Panc1 (cell line): ENCODE measurements at regions not wholly inside any gene's neighbourhood (a gene's known extent, or its start where the extent isn't known, plus 50 kb on each side); places are given as distances from the start of the nearest gene placed in this dataset.

ENCODE experiments used
- ATAC-seq: fragments of 200-7000 bp; cut with Tn5 transposase; 2 replicates; pipeline ENCODE4 v1.9.1; 2020; ENCODE audit warnings: mild to moderate bottlenecking, moderate library complexity
- BruUV-seq: library from RNA; stranded (reverse); fragments of 400-500 nt; replicated peaks from 2 replicates; lab custom pipeline; 2021; lab: Mats Ljungman, UMichigan
- CTCF ChIA-PET: fragments of 300-600 bp; sonication (Branson Sonifier 250); formaldehyde crosslinking; loops from one replicate; lab custom pipeline; 2022; ENCODE audit warnings: antibody characterized with exemption; lab: Charles Lee
- POLR2A ChIA-PET: fragments of 300-600 bp; sonication (Branson Sonifier 250); formaldehyde crosslinking; loops from one replicate; lab custom pipeline; 2022; ENCODE audit warnings: antibody characterized with exemption; lab: Charles Lee
- DNase-seq: peaks from one replicate; pipeline ENCODE4 v3.0.0-alpha.2; 2010; ENCODE audit warnings: low read depth, low spot score
- H3K27ac ChIP-seq: 2 replicates; pipeline ENCODE4 v1.5.1; 2011; ENCODE audit warnings: mild to moderate bottlenecking, low read length, inconsistent platforms
- H3K27me3 ChIP-seq: fragments of 200-500 bp; sonication (Bioruptor generic); 2 replicates; pipeline ENCODE4 v1.6.0; 2014; ENCODE audit warnings: low read length, inconsistent platforms; ENCODE audit not compliant: control insufficient read depth, insufficient read depth
- H3K36me3 ChIP-seq: fragments of 200-500 bp; sonication (Bioruptor generic); 2 replicates; pipeline ENCODE4 v1.5.1; 2014; ENCODE audit warnings: inconsistent platforms, mild to moderate bottlenecking, low read length, moderate library complexity; ENCODE audit not compliant: control insufficient read depth, insufficient read depth
- H3K4me1 ChIP-seq: 2 replicates; pipeline ENCODE4 v1.5.1; 2011; ENCODE audit warnings: inconsistent platforms, mild to moderate bottlenecking, low read length, moderate library complexity; ENCODE audit not compliant: control insufficient read depth, insufficient read depth
- H3K4me3 ChIP-seq, 2 experiments: 2 replicates each; pipeline ENCODE4 v1.5.1; 2011 to 2012; ENCODE audit warnings: low read depth in 2 of 2, low read length in 2 of 2, mild to moderate bottlenecking in 2 of 2, inconsistent platforms in 1 of 2, moderate library complexity in 1 of 2
- H3K9me3 ChIP-seq: fragments of 200-500 bp; sonication (Bioruptor generic); 2 replicates; pipeline ENCODE4 v1.5.1; 2014; ENCODE audit warnings: low read depth, mild to moderate bottlenecking, inconsistent platforms, low read length, moderate library complexity; ENCODE audit not compliant: control insufficient read depth, insufficient read depth
- POLR2AphosphoS5 ChIP-seq: IDR thresholded peaks from 2 replicates; pipeline ENCODE4 v1.6.1; 2012; ENCODE audit warnings: mild to moderate bottlenecking, low read depth, low read length, moderate library complexity
- SIN3A ChIP-seq: IDR thresholded peaks from 2 replicates; pipeline ENCODE4 v1.6.1; 2012; ENCODE audit warnings: low read depth, mild to moderate bottlenecking, low read length, moderate library complexity, borderline replicate concordance; ENCODE audit not compliant: insufficient read depth
- TCF7L2 ChIP-seq: IDR thresholded peaks from 2 replicates; pipeline ENCODE4 v1.6.1; 2011; ENCODE audit warnings: mild to moderate bottlenecking, low read depth, low read length, inconsistent platforms
- in situ Hi-C: cut with HindIII; loops from 2 replicates; pipeline ENCODE4 v1.10.0; 2016; ENCODE audit warnings: low sequenced_read_pairs, low pct_unique_long_range_greater_than_20kb
- intact Hi-C: fragments of 100-400 bp; cut with micrococcal nuclease; formaldehyde crosslinking; loops from one replicate; pipeline ENCODE4 v1.10.0; 2022; ENCODE audit not compliant: unreplicated experiment
- TF ChIP-seq, protein P1 (sequence below), 2 experiments: IDR thresholded peaks; 2 replicates each; pipeline ENCODE4 v1.6.1; 2011 to 2012; ENCODE audit warnings: low read depth in 2 of 2, control low read depth in 1 of 2, low read length in 1 of 2, mild to moderate bottlenecking in 1 of 2, moderate library complexity in 1 of 2; ENCODE audit not compliant: insufficient read depth in 1 of 2
- TF ChIP-seq, protein P2 (sequence below): fragments of 450-650 bp; IDR thresholded peaks from 2 replicates; pipeline ENCODE4 v1.5.1; 2017; ENCODE audit warnings: mild to moderate bottlenecking

DNA sequence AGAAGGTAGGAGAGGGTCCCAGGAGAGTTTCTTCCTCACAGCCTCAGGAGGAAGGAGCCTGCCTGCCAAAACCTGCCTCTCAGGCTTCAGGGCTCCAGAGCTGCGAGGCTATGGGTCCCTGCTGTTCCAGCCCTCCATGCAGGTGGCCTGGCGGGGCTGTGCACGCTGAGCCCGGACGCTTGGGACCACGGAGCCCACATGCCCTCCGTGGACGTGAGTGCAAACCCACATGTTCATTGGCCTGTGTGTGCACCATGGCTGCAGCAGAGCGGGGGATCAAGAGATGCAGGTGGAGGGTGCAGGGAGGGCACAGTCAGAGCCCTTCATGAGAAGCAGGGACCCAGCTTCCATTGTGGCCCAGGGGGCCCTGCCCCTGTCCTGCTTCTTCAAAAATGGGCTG lies 287.3 kb downstream of the IRX2 start:
- H3K4me1 ChIP-seq, result no peaks in the 10 kb centered on the region
- DNase-seq, result no peak
- intact Hi-C loops, result no loop called here
- no peaks in the 10 kb centered on the region; the same call in 1 of the 2 replicates for H3K27me3 ChIP-seq
- ChIA-PET POLR2A (no interaction called here), CTCF (no interaction called here)
- H3K27ac ChIP-seq, result no peak overlapping the region
- no peaks in the 10 kb centered on the region for H3K9me3 ChIP-seq
- TF ChIP-seq TCF7L2, result no peak
- BruUV-seq, result no TSS peak
- no peak for ATAC-seq
- H3K36me3 ChIP-seq, result no peaks in the 10 kb centered on the region
- in situ Hi-C loops, result no loop called here
- no peak overlapping the region for H3K4me3 ChIP-seq

DNA sequence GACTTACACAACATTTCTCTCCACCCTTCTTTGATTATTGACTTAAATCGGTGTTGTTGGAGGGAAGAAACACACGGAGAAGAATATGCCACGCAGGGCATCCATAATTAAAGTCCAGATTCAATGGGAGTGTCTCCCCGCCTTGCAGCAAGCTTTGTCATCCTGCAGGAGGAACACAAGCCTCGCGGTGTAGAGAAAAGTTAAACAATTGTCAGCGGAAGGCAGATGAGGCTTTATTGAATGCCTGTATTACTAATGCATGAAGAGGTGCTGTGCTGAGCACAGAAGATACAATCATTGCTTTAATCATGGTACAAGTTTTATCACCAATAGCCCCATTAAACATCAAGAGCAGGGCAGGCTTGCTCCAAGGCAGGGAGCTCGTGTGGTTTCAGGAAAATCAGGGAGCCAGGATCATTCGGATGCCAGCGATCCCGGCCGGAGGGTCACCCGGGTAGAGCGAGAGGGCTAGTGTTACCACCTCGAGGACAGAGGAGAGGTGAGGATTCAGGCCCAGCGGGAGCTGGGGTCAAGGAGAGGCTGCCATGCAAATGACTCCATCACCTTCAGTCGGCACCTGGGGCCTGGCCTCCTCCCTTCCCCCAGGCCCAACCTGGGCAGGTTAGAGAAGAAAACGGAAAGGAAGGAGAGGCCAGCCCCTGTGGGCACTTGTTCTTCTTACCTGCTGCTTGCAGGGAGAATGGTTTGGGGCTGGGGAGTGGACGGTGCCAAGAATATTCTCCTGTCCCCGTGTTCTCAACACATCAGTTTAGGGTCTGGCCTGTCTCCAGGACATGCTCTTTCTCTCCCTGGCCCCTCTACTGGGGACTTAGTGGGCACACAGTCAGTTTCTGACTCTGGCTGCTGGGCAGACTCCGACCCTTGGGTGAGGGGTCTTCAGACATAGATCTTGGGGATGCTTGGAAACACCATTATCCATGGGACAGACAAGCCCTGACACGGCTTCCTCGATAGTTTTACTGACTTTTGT lies 289.5 kb downstream of the IRX2 start:
- Histone ChIP-seq H3K4me3 (no peak overlapping the region), H3K4me1 (no peaks in the 10 kb centered on the region), H3K27ac (no peak overlapping the region), H3K27me3 (no peaks in the 10 kb centered on the region; the same call in 1 of the 2 replicates), H3K9me3 (no peaks in the 10 kb centered on the region), H3K36me3 (no peaks in the 10 kb centered on the region)
- ChIA-PET CTCF (no interaction called here), POLR2A (no interaction called here)
- no peak for ATAC-seq
- intact Hi-C loops (no loop called here), in situ Hi-C loops (no loop called here)
- no peak for DNase-seq
- no TSS peak for BruUV-seq
- TF ChIP-seq, protein P1, sequence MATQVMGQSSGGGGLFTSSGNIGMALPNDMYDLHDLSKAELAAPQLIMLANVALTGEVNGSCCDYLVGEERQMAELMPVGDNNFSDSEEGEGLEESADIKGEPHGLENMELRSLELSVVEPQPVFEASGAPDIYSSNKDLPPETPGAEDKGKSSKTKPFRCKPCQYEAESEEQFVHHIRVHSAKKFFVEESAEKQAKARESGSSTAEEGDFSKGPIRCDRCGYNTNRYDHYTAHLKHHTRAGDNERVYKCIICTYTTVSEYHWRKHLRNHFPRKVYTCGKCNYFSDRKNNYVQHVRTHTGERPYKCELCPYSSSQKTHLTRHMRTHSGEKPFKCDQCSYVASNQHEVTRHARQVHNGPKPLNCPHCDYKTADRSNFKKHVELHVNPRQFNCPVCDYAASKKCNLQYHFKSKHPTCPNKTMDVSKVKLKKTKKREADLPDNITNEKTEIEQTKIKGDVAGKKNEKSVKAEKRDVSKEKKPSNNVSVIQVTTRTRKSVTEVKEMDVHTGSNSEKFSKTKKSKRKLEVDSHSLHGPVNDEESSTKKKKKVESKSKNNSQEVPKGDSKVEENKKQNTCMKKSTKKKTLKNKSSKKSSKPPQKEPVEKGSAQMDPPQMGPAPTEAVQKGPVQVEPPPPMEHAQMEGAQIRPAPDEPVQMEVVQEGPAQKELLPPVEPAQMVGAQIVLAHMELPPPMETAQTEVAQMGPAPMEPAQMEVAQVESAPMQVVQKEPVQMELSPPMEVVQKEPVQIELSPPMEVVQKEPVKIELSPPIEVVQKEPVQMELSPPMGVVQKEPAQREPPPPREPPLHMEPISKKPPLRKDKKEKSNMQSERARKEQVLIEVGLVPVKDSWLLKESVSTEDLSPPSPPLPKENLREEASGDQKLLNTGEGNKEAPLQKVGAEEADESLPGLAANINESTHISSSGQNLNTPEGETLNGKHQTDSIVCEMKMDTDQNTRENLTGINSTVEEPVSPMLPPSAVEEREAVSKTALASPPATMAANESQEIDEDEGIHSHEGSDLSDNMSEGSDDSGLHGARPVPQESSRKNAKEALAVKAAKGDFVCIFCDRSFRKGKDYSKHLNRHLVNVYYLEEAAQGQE (IDR thresholded peaks at IDR 0.05; ENCODE audit: insufficient read depth in 1 of 2, low read depth in 2 of 2, low read length in 1 of 2), result no peak
- TF ChIP-seq, protein P2, sequence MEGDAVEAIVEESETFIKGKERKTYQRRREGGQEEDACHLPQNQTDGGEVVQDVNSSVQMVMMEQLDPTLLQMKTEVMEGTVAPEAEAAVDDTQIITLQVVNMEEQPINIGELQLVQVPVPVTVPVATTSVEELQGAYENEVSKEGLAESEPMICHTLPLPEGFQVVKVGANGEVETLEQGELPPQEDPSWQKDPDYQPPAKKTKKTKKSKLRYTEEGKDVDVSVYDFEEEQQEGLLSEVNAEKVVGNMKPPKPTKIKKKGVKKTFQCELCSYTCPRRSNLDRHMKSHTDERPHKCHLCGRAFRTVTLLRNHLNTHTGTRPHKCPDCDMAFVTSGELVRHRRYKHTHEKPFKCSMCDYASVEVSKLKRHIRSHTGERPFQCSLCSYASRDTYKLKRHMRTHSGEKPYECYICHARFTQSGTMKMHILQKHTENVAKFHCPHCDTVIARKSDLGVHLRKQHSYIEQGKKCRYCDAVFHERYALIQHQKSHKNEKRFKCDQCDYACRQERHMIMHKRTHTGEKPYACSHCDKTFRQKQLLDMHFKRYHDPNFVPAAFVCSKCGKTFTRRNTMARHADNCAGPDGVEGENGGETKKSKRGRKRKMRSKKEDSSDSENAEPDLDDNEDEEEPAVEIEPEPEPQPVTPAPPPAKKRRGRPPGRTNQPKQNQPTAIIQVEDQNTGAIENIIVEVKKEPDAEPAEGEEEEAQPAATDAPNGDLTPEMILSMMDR, result no peak
- TF ChIP-seq TCF7L2, result no peak
- no peak for TF ChIP-seq POLR2AphosphoS5
- no peak for TF ChIP-seq SIN3A

DNA sequence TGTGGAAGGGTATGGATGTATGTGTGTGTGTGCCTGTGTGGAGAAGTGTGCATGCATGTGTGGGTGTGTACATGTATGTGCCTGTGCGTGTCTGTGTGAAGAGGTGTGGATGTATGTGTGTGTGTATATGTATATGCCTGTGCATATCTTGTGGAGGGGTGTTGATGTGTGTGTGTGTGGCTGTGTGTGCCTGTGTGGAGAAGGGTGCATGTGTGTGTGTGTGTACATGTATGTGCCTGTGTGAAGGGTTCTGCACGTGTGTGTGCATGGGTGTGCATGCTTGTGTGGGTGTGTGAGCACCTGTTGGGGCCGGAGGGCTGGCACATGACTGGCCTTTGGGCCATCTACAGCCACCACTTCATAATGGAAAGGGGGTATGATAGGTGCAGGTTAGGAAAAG lies 291.4 kb downstream of the IRX2 start:
- no peaks in the 10 kb centered on the region for H3K4me1 ChIP-seq
- H3K36me3 ChIP-seq, result no peaks in the 10 kb centered on the region
- no TSS peak for BruUV-seq
- ChIA-PET POLR2A (no interaction called here), CTCF (no interaction called here)
- no peaks in the 10 kb centered on the region for H3K9me3 ChIP-seq
- in situ Hi-C loops (no loop called here), intact Hi-C loops (no loop called here)
- H3K4me3 ChIP-seq, result no peak overlapping the region
- ATAC-seq (no peak), DNase-seq (no peak)
- TF ChIP-seq POLR2AphosphoS5 (no peak), TCF7L2 (no peak), SIN3A (no peak)
- TF ChIP-seq, protein P2, result no peak
- TF ChIP-seq, protein P1 (IDR thresholded peaks at IDR 0.05; ENCODE audit: insufficient read depth in 1 of 2, low read depth in 2 of 2, low read length in 1 of 2), result no peak
- H3K27me3 ChIP-seq, result no peaks in the 10 kb centered on the region; the same call in 1 of the 2 replicates
- H3K27ac ChIP-seq, result no peak overlapping the region
